ENCODE measurements at regions not wholly inside any gene's neighbourhood (a gene's known extent, or its start where the extent isn't known, plus 50 kb on each side); places are given as distances from the start of the nearest gene placed in this dataset.

DNA sequence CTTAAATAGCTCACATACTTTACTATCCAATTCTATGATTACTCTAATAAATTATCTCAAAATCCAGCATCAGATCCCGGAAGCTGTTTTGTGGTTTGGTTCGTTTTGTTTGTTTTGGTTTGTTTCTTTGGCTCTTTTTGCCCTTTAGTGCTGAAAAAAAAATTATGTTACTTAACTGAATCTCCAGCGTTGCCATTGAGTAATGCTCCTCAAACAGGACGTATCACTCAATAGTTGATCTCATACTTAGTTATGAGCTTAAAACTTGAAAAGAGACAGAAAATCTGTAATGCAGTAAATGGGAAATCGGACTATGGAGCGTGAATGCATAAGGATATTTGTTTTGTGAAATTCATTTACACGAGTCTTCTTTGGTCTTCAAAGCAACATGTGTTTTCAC lies 533.8 kb upstream of the TMPRSS15 start:
- TF ChIP-seq CTCF (conservative IDR thresholded peaks at IDR 0.05) = no peak
- no peak overlapping the region for H3K4me3 Mint-ChIP-seq
- H3K9me3 Mint-ChIP-seq = no peaks in the 10 kb centered on the region
- DNase-seq (ENCODE audit: extremely low spot score, unreplicated experiment) = no peak
- H3K27ac Mint-ChIP-seq = no peak overlapping the region
- no peaks in the 10 kb centered on the region for H3K27me3 Mint-ChIP-seq
- no peaks in the 10 kb centered on the region for H3K4me1 Mint-ChIP-seq (ENCODE audit: unreplicated experiment)
- H3K36me3 Mint-ChIP-seq = no peaks in the 10 kb centered on the region

DNA sequence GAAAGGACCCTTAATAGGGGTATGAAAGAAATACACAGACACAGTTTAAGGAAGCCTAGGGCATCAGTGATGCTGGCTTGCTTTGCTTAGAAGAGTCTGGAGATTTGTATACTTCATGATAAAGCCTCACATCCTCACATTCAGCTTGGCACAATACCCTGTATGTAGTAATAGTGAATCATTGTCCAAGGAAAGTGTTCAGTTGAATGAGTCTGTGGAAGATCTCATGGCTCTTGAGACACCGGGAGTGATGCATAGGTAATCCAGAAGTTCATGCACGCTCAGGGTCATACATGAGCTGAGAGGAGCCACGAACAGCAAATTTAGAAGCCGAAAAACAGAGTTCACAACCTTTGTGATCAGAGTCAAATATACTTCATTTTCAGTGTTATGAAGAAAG lies 537.2 kb upstream of the TMPRSS15 start:
- H3K27me3 Mint-ChIP-seq = no peaks in the 10 kb centered on the region
- H3K4me3 Mint-ChIP-seq = no peak overlapping the region
- H3K9me3 Mint-ChIP-seq = no peaks in the 10 kb centered on the region
- no peak for DNase-seq (ENCODE audit: extremely low spot score, unreplicated experiment)
- no peak for TF ChIP-seq CTCF (conservative IDR thresholded peaks at IDR 0.05)
- no peaks in the 10 kb centered on the region for H3K4me1 Mint-ChIP-seq (ENCODE audit: unreplicated experiment)
- H3K27ac Mint-ChIP-seq = no peak overlapping the region
- no peaks in the 10 kb centered on the region for H3K36me3 Mint-ChIP-seq

- Mint-ChIP-seq H3K9me3 (no peaks in the 10 kb centered on the region), H3K27me3 (no peaks in the 10 kb centered on the region), H3K4me1 (ENCODE audit: unreplicated experiment) (peaks cover 6% of the 10 kb centered on the region), H3K27ac (no peak overlapping the region), H3K4me3 (no peak overlapping the region), H3K36me3 (no peaks in the 10 kb centered on the region)
- no peak for TF ChIP-seq CTCF (conservative IDR thresholded peaks at IDR 0.05)
- no peak for DNase-seq (ENCODE audit: extremely low spot score, unreplicated experiment)
These were observed 546.6 kb upstream of the TMPRSS15 start for GRCh38 chr21:18950045-18950740.

GRCh38 chr21:18951271-18952038 lies 547.9 kb upstream of the TMPRSS15 start:
- no peaks in the 10 kb centered on the region for H3K36me3 Mint-ChIP-seq
- no peaks in the 10 kb centered on the region for H3K9me3 Mint-ChIP-seq
- H3K27ac Mint-ChIP-seq = no peak overlapping the region
- no peak for DNase-seq (ENCODE audit: extremely low spot score, unreplicated experiment)
- H3K4me1 Mint-ChIP-seq (ENCODE audit: unreplicated experiment) = peaks cover 6% of the 10 kb centered on the region
- no peak overlapping the region for H3K4me3 Mint-ChIP-seq
- H3K27me3 Mint-ChIP-seq = no peaks in the 10 kb centered on the region
- TF ChIP-seq CTCF (conservative IDR thresholded peaks at IDR 0.05) = peak; percentile 74

- Mint-ChIP-seq H3K36me3 (no peaks in the 10 kb centered on the region), H3K4me1 (ENCODE audit: unreplicated experiment) (peaks cover 6% of the 10 kb centered on the region), H3K4me3 (no peak overlapping the region), H3K27me3 (no peaks in the 10 kb centered on the region), H3K27ac (peak overlapping the region; percentile 65), H3K9me3 (no peaks in the 10 kb centered on the region)
- no peak for DNase-seq (ENCODE audit: extremely low spot score, unreplicated experiment)
- TF ChIP-seq CTCF (conservative IDR thresholded peaks at IDR 0.05) = no peak
These were observed 550.9 kb upstream of the TMPRSS15 start for GRCh38 chr21:18954441-18954844.
